SK-N-SH (cell line): ENCODE measurements at regions not wholly inside any gene's neighbourhood (a gene's known extent, or its start where the extent isn't known, plus 50 kb on each side); places are given as distances from the start of the nearest gene placed in this dataset.

Experiments
- CTCF ChIP-seq: fragments of 200-600 bp; sonication (generic); IDR thresholded peaks from 2 replicates; pipeline ENCODE4 v1.6.1; 2017; ENCODE audit warnings: antibody characterized with exemption, mild to moderate bottlenecking, moderate library complexity
- MAX ChIP-seq: IDR thresholded peaks from 2 replicates; pipeline ENCODE4 v1.4.0; 2012; ENCODE audit warnings: low read depth
- RAD21 ChIP-seq: IDR thresholded peaks from 2 replicates; pipeline ENCODE4 v1.6.1; 2012; ENCODE audit warnings: mild to moderate bottlenecking, low read length
- REST ChIP-seq: IDR thresholded peaks from 2 replicates; pipeline ENCODE4 v1.6.1; 2012; ENCODE audit warnings: mild to moderate bottlenecking, low read depth, low read length, moderate library complexity
- USF2 ChIP-seq: fragments of 150-350 bp; IDR thresholded peaks from 2 replicates; pipeline ENCODE4 v1.6.1; 2017; ENCODE audit warnings: antibody characterized with exemption, low read length, low read depth, borderline replicate concordance
- YY1 ChIP-seq: IDR thresholded peaks from 2 replicates; pipeline ENCODE4 v1.4.0; 2012; ENCODE audit warnings: low read depth, mild to moderate bottlenecking

GRCh38 chr1:233460692-233461091 lies 133.2 kb downstream of the MAP3K21 start:
- TF ChIP-seq YY1 (no peak), USF2 (no peak), CTCF (no peak), RAD21 (no peak), REST (no peak), MAX (no peak)
